ENCODE measurements at regions not wholly inside any gene's neighbourhood (a gene's known extent, or its start where the extent isn't known, plus 50 kb on each side); places are given as distances from the start of the nearest gene placed in this dataset.
"Not testable (repeated sequence)": the region's sequence is repeated elsewhere in the genome, so short reads cannot be mapped to it uniquely, and the experiment has no call there.

- H3K4me3 ChIP-seq (ENCODE audit: low read depth, low read length), result no peak overlapping the region
- TF ChIP-seq CTCF (conservative IDR thresholded peaks at IDR 0.05; ENCODE audit: low read depth, low read length), result peak; percentile 86
- peak; percentile 73 for DNase-seq (ENCODE audit: low read depth)
Measured at GRCh38 chr10:5283305-5284158, 81.2 kb upstream of the UCN3 start.

- no peak overlapping the region for H3K4me3 ChIP-seq (ENCODE audit: low read depth, low read length)
- DNase-seq (ENCODE audit: low read depth), result peak; percentile 92
- TF ChIP-seq CTCF (conservative IDR thresholded peaks at IDR 0.05; ENCODE audit: low read depth, low read length), result no peak
Measured at GRCh38 chr10:5284311-5285057, 80.3 kb upstream of the UCN3 start.

- DNase-seq (ENCODE audit: low read depth), result no peak
- no peak for TF ChIP-seq CTCF (conservative IDR thresholded peaks at IDR 0.05; ENCODE audit: low read depth, low read length)
- no peak overlapping the region for H3K4me3 ChIP-seq (ENCODE audit: low read depth, low read length)
Measured at GRCh38 chr10:5285186-5285585, 79.6 kb upstream of the UCN3 start.

GRCh38 chr10:5288359-5288758, 76.4 kb upstream of the UCN3 start:
- DNase-seq (ENCODE audit: low read depth), result no peak
- no peak for TF ChIP-seq CTCF (conservative IDR thresholded peaks at IDR 0.05; ENCODE audit: low read depth, low read length)

GRCh38 chr10:5289228-5289627, 75.5 kb upstream of the UCN3 start:
- not testable (repeated sequence) for H3K4me3 ChIP-seq (ENCODE audit: low read depth, low read length); DNase-seq (ENCODE audit: low read depth)

More at GRCh38 chr10:5288359-5288758, 76.4 kb upstream of the UCN3 start:
- no peak overlapping the region for H3K4me3 ChIP-seq (ENCODE audit: low read depth, low read length)

- DNase-seq (ENCODE audit: low read depth), result peak; percentile 94
- no peak overlapping the region for H3K4me3 ChIP-seq (ENCODE audit: low read depth, low read length)
- no peak for TF ChIP-seq CTCF (conservative IDR thresholded peaks at IDR 0.05; ENCODE audit: low read depth, low read length)
Measured at GRCh38 chr10:5291501-5292195, 73.1 kb upstream of the UCN3 start.

- no peak for DNase-seq (ENCODE audit: low read depth)
- H3K4me3 ChIP-seq (ENCODE audit: low read depth, low read length), result no peak overlapping the region
- TF ChIP-seq CTCF (conservative IDR thresholded peaks at IDR 0.05; ENCODE audit: low read depth, low read length), result no peak
Measured at GRCh38 chr10:5292196-5292735, 72.5 kb upstream of the UCN3 start.

- not testable (repeated sequence) for H3K4me3 ChIP-seq (ENCODE audit: low read depth, low read length); DNase-seq (ENCODE audit: low read depth)
Measured at GRCh38 chr10:5292970-5293369, 71.8 kb upstream of the UCN3 start.
